Activated effector memory CD4-positive, alpha-beta T cell treated with anti-CD3 and anti-CD28 coated beads, Interleukin-2, amount 50 U/mL, for 16 hours (primary cell): ENCODE measurements at regions not wholly inside any gene's neighbourhood (a gene's known extent, or its start where the extent isn't known, plus 50 kb on each side); places are given as distances from the start of the nearest gene placed in this dataset.
"Not testable (repeated sequence)": the region's sequence is repeated elsewhere in the genome, so short reads cannot be mapped to it uniquely, and the experiment has no call there.

ENCODE experiments used
- DNase-seq: peaks from one replicate; pipeline ENCODE4 v3.0.0-alpha.2; 2020

GRCh38 chr4:77308843-77309242, 151.8 kb downstream of the CCNG2 start:
- DNase-seq: no peak

- DNase-seq: no peak
These were observed 152.5 kb downstream of the CCNG2 start for GRCh38 chr4:77309496-77309895.

- DNase-seq: no peak
These were observed 153.9 kb downstream of the CCNG2 start for GRCh38 chr4:77310931-77311330.

GRCh38 chr4:77314697-77315096, 157.7 kb downstream of the CCNG2 start:
- no peak for DNase-seq

GRCh38 chr4:77327151-77327550, 170.1 kb downstream of the CCNG2 start:
- no peak for DNase-seq

- no peak for DNase-seq
These were observed 175.8 kb downstream of the CCNG2 start for GRCh38 chr4:77332696-77333270.

GRCh38 chr4:77336411-77337142, 179.6 kb downstream of the CCNG2 start:
- no peak for DNase-seq

GRCh38 chr4:77342170-77342810, 185.3 kb downstream of the CCNG2 start:
- DNase-seq: no peak

- DNase-seq: no peak
These were observed 187.0 kb downstream of the CCNG2 start for GRCh38 chr4:77344001-77344400.

GRCh38 chr4:77344784-77345183, 187.8 kb downstream of the CCNG2 start:
- DNase-seq: no peak

GRCh38 chr4:77347351-77347966, 190.5 kb downstream of the CCNG2 start:
- DNase-seq: no peak

- DNase-seq: no peak
These were observed 191.8 kb downstream of the CCNG2 start for GRCh38 chr4:77348815-77349214.

- no peak for DNase-seq
These were observed 192.4 kb downstream of the CCNG2 start for GRCh38 chr4:77349364-77349763.

GRCh38 chr4:77349796-77350195, 192.8 kb downstream of the CCNG2 start:
- no peak for DNase-seq

GRCh38 chr4:77352192-77352591, 195.2 kb downstream of the CCNG2 start:
- DNase-seq: no peak

GRCh38 chr4:77353724-77354315, 196.8 kb downstream of the CCNG2 start:
- not testable (repeated sequence) for DNase-seq

GRCh38 chr4:77354550-77354949, 197.5 kb downstream of the CCNG2 start:
- DNase-seq: no peak

- no peak for DNase-seq
These were observed 198.7 kb downstream of the CCNG2 start for GRCh38 chr4:77355731-77356130.

GRCh38 chr4:77358315-77358928, 201.4 kb downstream of the CCNG2 start:
- no peak for DNase-seq

- DNase-seq: no peak
These were observed 203.4 kb downstream of the CCNG2 start for GRCh38 chr4:77360451-77360850.

GRCh38 chr4:77366876-77367275, 209.9 kb downstream of the CCNG2 start:
- not testable (repeated sequence) for DNase-seq

- DNase-seq: no peak
These were observed 210.6 kb downstream of the CCNG2 start for GRCh38 chr4:77367638-77368037.

- DNase-seq: no peak
These were observed 215.4 kb downstream of the CCNG2 start for GRCh38 chr4:77372375-77372774.
